NCI-H146 treated with DMSO at 0.1 percent for 48 hours (cell line): ENCODE measurements at regions not wholly inside any gene's neighbourhood (a gene's known extent, or its start where the extent isn't known, plus 50 kb on each side); places are given as distances from the start of the nearest gene placed in this dataset.

Experiments used
- DNase-seq: peaks from one replicate; lab custom pipeline; 2025; ENCODE audit not compliant: unreplicated experiment; lab: John Stamatoyannopoulos, UW

- DNase-seq: peak; percentile 24
These were observed 87.9 kb downstream of the THBS2 start for GRCh38 chr6:169165561-169166300.

GRCh38 chr6:169164986-169165385 lies 88.7 kb downstream of the THBS2 start:
- peak; percentile 39 for DNase-seq

DNA sequence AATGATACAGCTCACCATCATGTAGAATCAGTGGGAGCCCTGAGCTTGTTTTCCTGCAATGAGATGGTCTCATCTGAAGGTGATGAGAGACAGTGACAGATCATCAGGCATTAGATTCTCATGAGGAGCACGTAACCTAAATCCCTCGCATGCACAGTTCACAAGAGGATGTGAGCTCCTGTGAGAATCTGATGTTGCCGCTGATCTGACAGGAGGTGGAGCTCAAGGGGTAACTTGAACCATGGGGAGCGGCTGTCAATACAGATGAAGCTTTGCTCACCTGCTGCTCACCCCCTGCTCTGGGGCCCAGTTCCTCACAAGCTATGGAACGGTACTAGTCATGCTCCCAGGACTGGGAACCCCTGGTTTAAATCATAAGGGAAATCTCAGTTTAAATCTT lies 89.2 kb downstream of the THBS2 start:
- no peak for DNase-seq

- no peak for DNase-seq
These were observed 90.2 kb downstream of the THBS2 start for GRCh38 chr6:169163411-169163901.

DNA sequence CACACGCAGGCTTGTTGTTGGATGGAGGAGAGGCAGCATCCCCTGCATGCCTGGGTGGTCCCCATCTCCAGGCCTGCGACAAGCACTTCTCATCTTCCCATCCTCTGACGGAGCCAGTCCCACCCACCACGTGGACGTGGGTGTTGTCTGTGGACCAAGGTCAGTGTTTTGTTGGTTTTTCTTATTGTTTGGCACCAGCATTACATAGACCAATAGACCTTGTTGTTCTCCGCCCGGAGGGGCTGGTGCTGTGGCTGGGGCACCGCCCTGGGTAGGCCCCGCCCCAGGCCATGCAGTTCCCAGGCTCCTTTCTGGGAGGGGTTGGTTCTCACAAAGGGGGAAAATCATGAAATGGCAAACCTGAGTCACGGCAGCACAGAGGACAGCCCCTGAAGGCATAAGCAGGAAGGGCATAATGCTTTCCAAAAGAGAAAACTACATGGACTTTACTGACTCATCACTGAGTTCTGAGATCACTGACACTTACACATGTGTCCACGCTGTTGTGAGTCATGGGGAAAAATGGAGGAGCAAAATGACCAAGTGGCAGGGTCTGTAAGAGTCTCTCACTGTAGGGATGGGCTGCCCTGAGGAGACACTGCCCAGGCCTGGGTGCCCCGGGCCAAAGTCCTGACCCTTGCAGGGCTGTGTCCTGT lies 90.8 kb downstream of the THBS2 start:
- no peak for DNase-seq

GRCh38 chr6:169162249-169162648 lies 91.4 kb downstream of the THBS2 start:
- DNase-seq: no peak

- no peak for DNase-seq
These were observed 92.0 kb downstream of the THBS2 start for GRCh38 chr6:169161572-169162167.

DNA sequence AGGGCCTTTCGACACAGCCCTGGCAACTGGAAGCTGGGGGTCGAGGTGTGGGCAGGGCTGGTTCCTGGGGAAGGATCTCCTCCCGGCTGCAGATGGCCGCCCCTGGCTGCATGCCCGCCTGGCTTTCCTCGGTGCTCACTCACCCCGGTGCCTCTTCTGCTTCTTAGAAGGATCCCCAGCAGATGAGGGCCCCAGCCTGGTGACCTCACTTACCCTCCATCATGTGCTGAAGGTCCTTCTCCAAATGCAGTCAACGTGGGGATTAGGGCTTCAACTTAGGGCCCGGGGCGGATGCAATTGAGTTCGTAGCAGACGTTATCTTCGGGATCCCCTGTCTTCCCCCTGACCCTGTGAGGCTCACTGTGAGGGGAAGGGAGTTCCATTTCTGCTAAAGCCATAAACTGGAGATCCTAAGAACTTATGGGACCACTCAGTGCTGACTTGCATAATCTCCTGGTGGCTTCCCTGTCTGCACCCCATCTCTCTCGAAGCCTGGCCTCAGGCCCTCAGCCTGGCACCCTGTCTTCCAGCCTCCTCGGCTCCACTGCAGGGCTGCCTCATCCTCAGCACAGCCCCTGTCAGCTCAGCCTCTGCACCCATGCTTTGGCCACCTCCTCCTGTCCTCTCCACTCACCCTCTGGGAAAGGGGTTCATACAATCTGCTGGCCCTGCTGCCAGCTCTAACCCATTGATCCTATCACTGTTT lies 92.6 kb downstream of the THBS2 start:
- no peak for DNase-seq

DNA sequence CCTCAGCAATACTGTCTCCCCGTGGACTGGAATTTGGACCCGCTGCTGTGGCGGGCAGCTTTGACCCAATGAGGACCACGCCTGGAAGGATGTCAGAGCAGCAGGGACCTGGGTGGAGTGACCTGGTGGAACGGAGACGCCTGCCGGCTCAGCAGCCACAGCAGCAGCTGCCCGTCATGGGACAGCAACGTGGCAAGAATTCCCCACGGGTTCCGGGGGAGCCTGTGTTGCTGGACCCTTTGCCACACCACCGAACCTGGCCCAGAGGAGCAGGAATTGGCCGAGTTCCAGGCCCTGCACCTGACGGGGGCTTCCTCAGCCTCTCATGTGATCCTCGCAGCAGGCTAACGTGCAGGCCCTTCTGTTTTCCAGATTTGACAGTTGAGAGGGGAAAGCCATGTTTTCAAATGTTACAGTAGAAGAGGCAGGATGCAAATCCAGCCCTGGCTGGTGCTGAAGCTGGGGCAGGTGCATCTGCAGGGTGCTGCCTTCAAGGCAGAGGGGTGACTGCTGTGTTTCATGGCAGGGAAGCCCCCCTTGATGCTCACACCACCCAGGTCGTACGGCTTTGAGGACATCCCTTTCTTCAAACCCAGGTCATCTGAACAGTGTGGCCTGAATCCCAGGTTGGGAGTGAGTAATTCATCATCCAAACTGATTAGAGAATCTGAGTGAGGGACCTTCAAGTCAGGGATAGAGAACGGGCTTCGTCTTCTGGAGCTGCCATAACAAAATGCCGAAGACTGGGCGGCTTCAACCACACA lies 93.4 kb downstream of the THBS2 start:
- DNase-seq: no peak

GRCh38 chr6:169159331-169159730 lies 94.3 kb downstream of the THBS2 start:
- no peak for DNase-seq

GRCh38 chr6:169158691-169159090 lies 95.0 kb downstream of the THBS2 start:
- DNase-seq: no peak

GRCh38 chr6:169158174-169158573 lies 95.5 kb downstream of the THBS2 start:
- DNase-seq: no peak

- no peak for DNase-seq
These were observed 96.2 kb downstream of the THBS2 start for GRCh38 chr6:169157197-169158148.

GRCh38 chr6:169156793-169157147 lies 96.9 kb downstream of the THBS2 start:
- DNase-seq: no peak

- no peak for DNase-seq
These were observed 97.4 kb downstream of the THBS2 start for GRCh38 chr6:169156108-169156792.

DNA sequence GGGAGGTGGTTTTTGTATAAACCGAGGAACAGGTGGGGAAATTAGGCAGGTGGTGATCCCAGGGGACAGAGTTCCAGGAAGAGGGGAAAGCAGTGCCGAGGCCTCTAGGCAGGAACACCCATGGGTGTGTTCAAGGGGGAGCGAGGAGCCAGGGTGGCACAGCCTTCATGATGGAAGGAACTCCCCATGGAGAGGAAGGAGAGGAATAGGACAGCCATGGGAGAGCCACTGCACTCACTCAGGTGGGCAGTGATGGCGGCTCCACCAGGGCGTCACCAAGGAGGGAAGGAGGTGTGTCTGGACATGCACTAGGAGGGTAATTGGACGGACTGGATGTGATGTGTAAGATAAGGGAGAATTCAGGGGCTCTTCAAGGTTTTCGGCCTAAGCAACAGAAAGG lies 98.2 kb downstream of the THBS2 start:
- no peak for DNase-seq

- DNase-seq: no peak
These were observed 100.2 kb downstream of the THBS2 start for GRCh38 chr6:169153401-169153800.

GRCh38 chr6:169146521-169146920 lies 107.1 kb downstream of the THBS2 start:
- no peak for DNase-seq

DNA sequence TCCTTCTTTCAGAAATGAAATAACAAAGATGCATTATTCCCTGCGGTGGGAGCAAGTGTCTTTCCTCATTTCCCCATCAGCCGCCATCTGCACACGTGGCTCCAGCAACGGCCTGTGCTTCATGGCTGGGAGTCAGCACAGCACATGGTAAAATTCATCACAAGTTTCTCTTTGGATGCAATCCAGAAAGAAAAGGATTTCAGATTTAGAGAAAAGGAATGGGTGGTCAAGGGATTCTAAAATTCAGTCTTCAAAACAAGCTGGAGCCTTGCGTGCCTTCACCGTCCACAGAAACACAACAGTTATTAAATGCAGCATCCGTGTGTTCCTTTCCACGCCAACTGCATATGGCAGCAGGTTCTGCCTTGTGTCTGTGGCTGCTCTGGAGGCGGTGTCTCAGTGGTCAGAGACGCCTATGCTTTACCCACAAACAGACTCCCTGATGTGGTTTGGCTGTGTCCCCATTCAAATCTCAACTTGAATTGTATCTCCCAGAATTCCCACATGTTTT lies 107.6 kb downstream of the THBS2 start:
- no peak for DNase-seq
